ENCODE measurements at regions not wholly inside any gene's neighbourhood (a gene's known extent, or its start where the extent isn't known, plus 50 kb on each side); places are given as distances from the start of the nearest gene placed in this dataset.
"Not testable (repeated sequence)": the region's sequence is repeated elsewhere in the genome, so short reads cannot be mapped to it uniquely, and the experiment has no call there.

GRCh38 chr7:114279901-114280300, 134.7 kb upstream of the FOXP2 start:
- no peak for DNase-seq

GRCh38 chr7:114273218-114273617, 141.4 kb upstream of the FOXP2 start:
- no peak for DNase-seq

GRCh38 chr7:114269714-114270113, 144.9 kb upstream of the FOXP2 start:
- no peak for DNase-seq

- DNase-seq, result not testable (repeated sequence)
These were observed 147.1 kb upstream of the FOXP2 start for GRCh38 chr7:114267550-114267949.

GRCh38 chr7:114264023-114264422, 150.6 kb upstream of the FOXP2 start:
- DNase-seq, result no peak

GRCh38 chr7:114263219-114263618, 151.4 kb upstream of the FOXP2 start:
- no peak for DNase-seq

- DNase-seq, result no peak
These were observed 159.2 kb upstream of the FOXP2 start for GRCh38 chr7:114255404-114255841.

GRCh38 chr7:114243646-114244045, 171.0 kb upstream of the FOXP2 start:
- DNase-seq, result no peak

- no peak for DNase-seq
These were observed 171.6 kb upstream of the FOXP2 start for GRCh38 chr7:114242992-114243507.

GRCh38 chr7:114229246-114229645, 185.4 kb upstream of the FOXP2 start:
- no peak for DNase-seq

GRCh38 chr7:114225784-114226183, 188.8 kb upstream of the FOXP2 start:
- DNase-seq, result no peak

GRCh38 chr7:114218283-114218682, 196.3 kb upstream of the FOXP2 start:
- no peak for DNase-seq

- no peak for DNase-seq
These were observed 197.4 kb upstream of the FOXP2 start for GRCh38 chr7:114217026-114217806.

- DNase-seq, result no peak
These were observed 200.1 kb upstream of the FOXP2 start for GRCh38 chr7:114214466-114214865.

GRCh38 chr7:114212721-114213429, 201.7 kb upstream of the FOXP2 start:
- DNase-seq, result no peak

GRCh38 chr7:114209968-114210367, 204.6 kb upstream of the FOXP2 start:
- DNase-seq, result no peak

GRCh38 chr7:114206688-114207087, 207.9 kb upstream of the FOXP2 start:
- no peak for DNase-seq

- DNase-seq, result no peak
These were observed 218.1 kb upstream of the FOXP2 start for GRCh38 chr7:114196517-114196916.

GRCh38 chr7:114190387-114190786, 224.2 kb upstream of the FOXP2 start:
- DNase-seq, result no peak

- DNase-seq, result no peak
These were observed 231.1 kb upstream of the FOXP2 start for GRCh38 chr7:114183311-114184088.

GRCh38 chr7:114182837-114183236, 231.8 kb upstream of the FOXP2 start:
- DNase-seq, result no peak

- DNase-seq, result no peak
These were observed 233.3 kb upstream of the FOXP2 start for GRCh38 chr7:114181280-114181679.

GRCh38 chr7:114180556-114181266, 233.9 kb upstream of the FOXP2 start:
- DNase-seq, result no peak
